ENCODE measurements at regions not wholly inside any gene's neighbourhood (a gene's known extent, or its start where the extent isn't known, plus 50 kb on each side); places are given as distances from the start of the nearest gene placed in this dataset.

- no peak overlapping the region for H3K4me3 ChIP-seq
- no peak for TF ChIP-seq CTCF (IDR thresholded peaks at IDR 0.05)
- H3K27ac ChIP-seq, result no peak overlapping the region
- intact Hi-C loops (cut with DNase I), result no loop called here
- no peaks in the 10 kb centered on the region for H3K4me1 ChIP-seq
- H3K36me3 ChIP-seq, result no peaks in the 10 kb centered on the region
- ATAC-seq, result peak in 1 of 2 donors; percentile 36
- no peaks in the 10 kb centered on the region for H3K27me3 ChIP-seq (ENCODE audit: low read depth)
- H3K9me3 ChIP-seq, result no peaks in the 10 kb centered on the region
- DNase-seq, result no peak
Measured at GRCh38 chr10:8182806-8183205, 128.3 kb downstream of the GATA3 start.

- peak; percentile 68 to 69 for ATAC-seq
- Histone ChIP-seq H3K4me1 (no peaks in the 10 kb centered on the region), H3K27ac (no peak overlapping the region), H3K27me3 (ENCODE audit: low read depth) (no peaks in the 10 kb centered on the region), H3K4me3 (no peak overlapping the region), H3K36me3 (no peaks in the 10 kb centered on the region), H3K9me3 (no peaks in the 10 kb centered on the region)
- no peak for DNase-seq
- intact Hi-C loops (cut with DNase I), result no loop called here
- no peak for TF ChIP-seq CTCF (IDR thresholded peaks at IDR 0.05)
Measured at GRCh38 chr10:8183241-8183704, 128.8 kb downstream of the GATA3 start.

- H3K27me3 ChIP-seq (ENCODE audit: low read depth), result no peaks in the 10 kb centered on the region
- H3K36me3 ChIP-seq, result no peaks in the 10 kb centered on the region
- H3K4me3 ChIP-seq, result no peak overlapping the region
- no peaks in the 10 kb centered on the region for H3K4me1 ChIP-seq
- intact Hi-C loops (cut with DNase I), result no loop called here
- H3K27ac ChIP-seq, result no peak overlapping the region
- DNase-seq (no peak), ATAC-seq (no peak)
- no peak for TF ChIP-seq CTCF (IDR thresholded peaks at IDR 0.05)
- H3K9me3 ChIP-seq, result no peaks in the 10 kb centered on the region
Measured at GRCh38 chr10:8187171-8187666, 132.7 kb downstream of the GATA3 start.

- Histone ChIP-seq H3K27ac (no peak overlapping the region), H3K4me3 (no peak overlapping the region), H3K4me1 (no peaks in the 10 kb centered on the region), H3K36me3 (no peaks in the 10 kb centered on the region), H3K9me3 (no peaks in the 10 kb centered on the region), H3K27me3 (ENCODE audit: low read depth) (no peaks in the 10 kb centered on the region)
- TF ChIP-seq CTCF (IDR thresholded peaks at IDR 0.05), result no peak
- no peak for DNase-seq
- intact Hi-C loops (cut with DNase I), result no loop called here
- ATAC-seq, result no peak
Measured at GRCh38 chr10:8189458-8189857, 135.0 kb downstream of the GATA3 start.

GRCh38 chr10:8192301-8192700, 137.8 kb downstream of the GATA3 start:
- H3K4me3 ChIP-seq, result no peak overlapping the region
- intact Hi-C loops (cut with DNase I), result no loop called here

More at GRCh38 chr10:8192301-8192700, 137.8 kb downstream of the GATA3 start:
- TF ChIP-seq CTCF (IDR thresholded peaks at IDR 0.05), result no peak
- no peaks in the 10 kb centered on the region for H3K36me3 ChIP-seq
- H3K4me1 ChIP-seq, result no peaks in the 10 kb centered on the region
- DNase-seq (no peak), ATAC-seq (no peak)
- H3K9me3 ChIP-seq, result no peaks in the 10 kb centered on the region
- H3K27me3 ChIP-seq (ENCODE audit: low read depth), result no peaks in the 10 kb centered on the region
- no peak overlapping the region for H3K27ac ChIP-seq
